T-cell (primary cell): ENCODE measurements at regions not wholly inside any gene's neighbourhood (a gene's known extent, or its start where the extent isn't known, plus 50 kb on each side); places are given as distances from the start of the nearest gene placed in this dataset.
"Not testable (repeated sequence)": the region's sequence is repeated elsewhere in the genome, so short reads cannot be mapped to it uniquely, and the experiment has no call there.

ENCODE experiments used
- ATAC-seq, 4 experiments: fragments of 200-7000 bp in 3 of 4; fragments of 150-1000 bp in 1 of 4; cut with Tn5 transposase; replicated peaks in 1 of 4; 1 replicate in 3 of 4; 2 replicates in 1 of 4; pipeline ENCODE4 v1.10.0; 2021; ENCODE audit warnings: moderate library complexity in 3 of 4, mild to moderate bottlenecking in 2 of 4, moderate number of reproducible peaks in 1 of 4
- CTCF ChIA-PET, 2 donors: fragments of 300-600 bp; sonication (Branson Sonifier 250); formaldehyde crosslinking; loops; one replicate each; lab custom pipeline; 2022; ENCODE audit warnings: antibody characterized with exemption in 2 of 2; lab: Charles Lee
- POLR2A ChIA-PET, 2 donors: fragments of 300-600 bp; sonication (Branson Sonifier 250); formaldehyde crosslinking; loops; one replicate each; lab custom pipeline; 2022; ENCODE audit warnings: antibody characterized with exemption in 2 of 2; lab: Charles Lee
- DNase-seq, 35 experiments: peaks; one replicate each; pipeline versions ENCODE4 v3.0.0 to v3.0.0-alpha.2; 2013 to 2023
- H3K27ac ChIP-seq: one replicate; pipeline ENCODE4 v1.5.1; 2013; ENCODE audit warnings: low read length
- H3K27me3 ChIP-seq, 2 experiments: replicated peaks in 1 of 2; 1 replicate in 1 of 2; 2 replicates in 1 of 2; pipeline versions ENCODE4 v1.6.1 to v1.7.0; 2013; ENCODE audit warnings: low read length in 1 of 2, mixed read lengths in 1 of 2; ENCODE audit not compliant: control insufficient read depth in 2 of 2, insufficient read depth in 2 of 2; ENCODE audit errors: extremely low read depth in 1 of 2
- H3K36me3 ChIP-seq, 2 donors: 1 replicate in 1 of 2; 2 replicates in 1 of 2; pipeline versions ENCODE4 v1.6.1 to v1.7.0; 2013; ENCODE audit warnings: low read length in 1 of 2; ENCODE audit not compliant: control insufficient read depth in 2 of 2, insufficient read depth in 1 of 2; ENCODE audit errors: extremely low read depth in 1 of 2
- H3K4me1 ChIP-seq, 2 experiments: 1 replicate in 1 of 2; 2 replicates in 1 of 2; pipeline versions ENCODE4 v1.6.1 to v1.7.0; 2013; ENCODE audit warnings: low read length in 2 of 2, mixed read lengths in 1 of 2; ENCODE audit not compliant: insufficient read depth in 2 of 2, control insufficient read depth in 1 of 2; ENCODE audit errors: extremely low read depth in 1 of 2
- H3K4me3 ChIP-seq, 2 donors: 1 replicate in 1 of 2; 2 replicates in 1 of 2; pipeline versions ENCODE4 v1.5.1 to v1.7.0; 2013; ENCODE audit warnings: mild to moderate bottlenecking in 2 of 2, low read length in 1 of 2, moderate library complexity in 1 of 2; ENCODE audit not compliant: control insufficient read depth in 1 of 2; ENCODE audit errors: extremely low read depth in 1 of 2
- H3K9me3 ChIP-seq: 2 replicates; pipeline ENCODE4 v1.7.0; 2013
- H3K27ac Mint-ChIP-seq, 2 donors: one replicate each; pipeline ENCODE4 v1.8.0; 2020 to 2021; ENCODE audit warnings: mild to moderate bottlenecking in 2 of 2, mixed read lengths in 2 of 2
- H3K27me3 Mint-ChIP-seq, 2 donors: one replicate each; pipeline ENCODE4 v1.8.0; 2021 to 2022; ENCODE audit warnings: mixed read lengths in 2 of 2
- H3K36me3 Mint-ChIP-seq: one replicate; pipeline ENCODE4 v1.8.0; 2021; ENCODE audit warnings: mixed read lengths
- H3K4me1 Mint-ChIP-seq, 3 donors: one replicate each; pipeline ENCODE4 v1.8.0; 2020 to 2022; ENCODE audit warnings: mixed read lengths in 3 of 3, mild to moderate bottlenecking in 1 of 3
- H3K4me3 Mint-ChIP-seq, 3 donors: one replicate each; pipeline ENCODE4 v1.8.0; 2020 to 2022; ENCODE audit warnings: mild to moderate bottlenecking in 3 of 3, mixed read lengths in 3 of 3, moderate library complexity in 3 of 3
- H3K9me3 Mint-ChIP-seq, 3 donors: one replicate each; pipeline ENCODE4 v1.8.0; 2020 to 2022; ENCODE audit warnings: mixed read lengths in 3 of 3
- WGBS: methylation state at CpG from one replicate; pipeline ENCODE4 v1.1.5; 2013; ENCODE audit warnings: missing lambda C conversion rate; ENCODE audit not compliant: insufficient coverage; 5-methylcytosine and 5-hydroxymethylcytosine counted together

GRCh38 chr2:117613101-117613500, 201.4 kb upstream of the DDX18 start:
- ATAC-seq: no peak
- no peak for DNase-seq
- Histone ChIP-seq H3K4me3 (no peak overlapping the region), H3K4me1 (no peaks in the 10 kb centered on the region), H3K27me3 (peaks cover 0 to 6% of the 10 kb centered on the region in 2 experiments), H3K36me3 (no peaks in the 10 kb centered on the region), H3K9me3 (no peaks in the 10 kb centered on the region), H3K27ac (no peak overlapping the region)
- H3K9me3 Mint-ChIP-seq: peaks cover 0 to 8% (median 0%) of the 10 kb centered on the region in 3 donors
- ChIA-PET POLR2A (no interaction called here), CTCF (no interaction called here)
- no peak overlapping the region for H3K4me3 Mint-ChIP-seq
- 47% methylated on average over 4 of the region's 5 CpGs for WGBS
- no peaks in the 10 kb centered on the region for H3K4me1 Mint-ChIP-seq
- no peak overlapping the region for H3K27ac Mint-ChIP-seq
- H3K36me3 Mint-ChIP-seq: no peaks in the 10 kb centered on the region
- no peaks in the 10 kb centered on the region for H3K27me3 Mint-ChIP-seq

DNA sequence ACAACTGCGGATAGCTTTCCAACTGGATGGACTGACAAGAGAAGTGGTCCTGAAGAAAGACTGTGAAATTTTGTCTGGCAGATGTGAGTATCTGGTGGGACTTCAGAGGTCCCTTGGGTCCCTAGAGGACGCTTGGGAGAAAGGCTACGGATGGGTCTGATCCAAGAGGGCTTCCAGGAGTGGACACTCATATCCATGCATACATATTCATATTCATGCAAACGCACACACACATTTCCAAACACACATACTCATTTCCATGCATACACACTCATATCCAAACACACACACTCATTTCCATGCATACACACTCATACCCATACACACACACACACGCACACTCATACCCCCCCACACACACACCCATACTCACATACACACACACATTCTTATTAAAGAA, 200.2 kb upstream of the DDX18 start:
- Histone ChIP-seq H3K9me3 (no peaks in the 10 kb centered on the region), H3K4me1 (no peaks in the 10 kb centered on the region), H3K4me3 (no peak overlapping the region), H3K36me3 (no peaks in the 10 kb centered on the region), H3K27ac (no peak overlapping the region), H3K27me3 (peaks cover 0 to 1% of the 10 kb centered on the region in 2 experiments)
- H3K27me3 Mint-ChIP-seq: no peaks in the 10 kb centered on the region
- WGBS: 80% methylated on average over 5 of the region's 5 CpGs
- ATAC-seq (no peak), DNase-seq (no peak)
- CTCF ChIA-PET: no interaction called here
- no peak overlapping the region for H3K4me3 Mint-ChIP-seq
- H3K36me3 Mint-ChIP-seq: no peaks in the 10 kb centered on the region
- POLR2A ChIA-PET: no interaction called here
- no peak overlapping the region for H3K27ac Mint-ChIP-seq
- no peaks in the 10 kb centered on the region for H3K4me1 Mint-ChIP-seq
- peaks cover 0 to 8% (median 0%) of the 10 kb centered on the region in 3 donors for H3K9me3 Mint-ChIP-seq

DNA sequence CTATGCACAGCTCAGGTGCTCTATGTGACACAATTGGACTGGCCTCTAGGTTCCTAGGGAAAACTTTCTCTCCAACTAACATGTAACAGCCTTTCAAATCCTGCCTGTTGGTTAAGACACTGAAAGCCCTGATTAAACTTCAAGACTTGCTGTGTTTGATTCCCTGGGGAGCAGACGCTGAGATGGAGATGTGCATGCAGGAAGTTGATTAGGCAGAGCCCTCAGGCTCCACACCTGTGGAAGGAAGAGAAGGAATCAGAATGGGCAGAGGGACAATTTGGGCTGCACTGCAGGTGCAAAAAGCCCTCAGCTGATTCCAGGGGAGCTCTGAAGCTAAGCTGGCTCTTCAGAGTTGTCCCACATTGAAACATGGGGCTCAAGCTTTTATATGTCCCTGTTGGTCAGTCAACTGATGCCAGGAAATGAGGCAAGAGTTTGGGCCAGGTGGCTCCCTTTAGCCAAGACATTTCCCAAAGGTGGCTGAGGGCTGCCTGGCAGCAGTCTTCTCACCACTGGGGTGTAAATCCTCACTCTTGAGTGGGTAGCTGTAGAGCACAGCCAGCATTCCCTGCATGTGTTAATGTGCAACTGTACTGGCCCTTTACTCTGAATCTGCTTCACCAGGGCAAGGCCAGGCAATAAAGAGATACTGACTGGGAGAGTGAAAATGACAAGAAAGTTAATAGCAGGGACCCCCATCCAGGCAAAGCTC, 199.5 kb upstream of the DDX18 start:
- Histone ChIP-seq H3K27ac (no peak overlapping the region), H3K4me3 (no peak overlapping the region), H3K36me3 (no peaks in the 10 kb centered on the region), H3K27me3 (no peaks in the 10 kb centered on the region), H3K4me1 (no peaks in the 10 kb centered on the region), H3K9me3 (no peaks in the 10 kb centered on the region)
- Mint-ChIP-seq H3K27ac (no peak overlapping the region), H3K36me3 (no peaks in the 10 kb centered on the region), H3K4me1 (no peaks in the 10 kb centered on the region), H3K27me3 (no peaks in the 10 kb centered on the region), H3K9me3 (peaks cover 0 to 8% (median 0%) of the 10 kb centered on the region in 3 donors), H3K4me3 (no peak overlapping the region)
- DNase-seq: no peak
- ChIA-PET CTCF (no interaction called here), POLR2A (no interaction called here)
- 77% methylated on average over 1 of the region's 1 CpG for WGBS
- no peak for ATAC-seq

GRCh38 chr2:117618607-117619006, 195.9 kb upstream of the DDX18 start:
- H3K4me1 ChIP-seq: no peaks in the 10 kb centered on the region
- H3K9me3 ChIP-seq: no peaks in the 10 kb centered on the region
- WGBS: no CpG with 5 or more reads among the region's 2 CpGs
- ChIA-PET CTCF (no interaction called here), POLR2A (no interaction called here)
- ATAC-seq (no peak), DNase-seq (no peak)
- no peak overlapping the region for H3K27ac ChIP-seq
- no peak overlapping the region for H3K4me3 ChIP-seq
- H3K36me3 Mint-ChIP-seq: no peaks in the 10 kb centered on the region
- no peak overlapping the region for H3K27ac Mint-ChIP-seq
- no peaks in the 10 kb centered on the region for H3K36me3 ChIP-seq
- H3K4me3 Mint-ChIP-seq: no peak overlapping the region
- no peaks in the 10 kb centered on the region for H3K27me3 Mint-ChIP-seq
- no peaks in the 10 kb centered on the region for H3K27me3 ChIP-seq
- H3K9me3 Mint-ChIP-seq: peaks cover 0 to 14% (median 2%) of the 10 kb centered on the region in 3 donors
- H3K4me1 Mint-ChIP-seq: no peaks in the 10 kb centered on the region

- no peaks in the 10 kb centered on the region for H3K27me3 Mint-ChIP-seq
- no peak overlapping the region for H3K27ac ChIP-seq
- H3K36me3 Mint-ChIP-seq: no peaks in the 10 kb centered on the region
- ATAC-seq: no peak
- H3K4me3 ChIP-seq: no peak overlapping the region
- DNase-seq: no peak
- peaks cover 0 to 12% (median 2%) of the 10 kb centered on the region in 3 donors for H3K9me3 Mint-ChIP-seq
- H3K36me3 ChIP-seq: no peaks in the 10 kb centered on the region
- no peaks in the 10 kb centered on the region for H3K4me1 Mint-ChIP-seq
- POLR2A ChIA-PET: no interaction called here
- H3K27me3 ChIP-seq: no peaks in the 10 kb centered on the region
- CTCF ChIA-PET: no interaction called here
- H3K4me3 Mint-ChIP-seq: no peak overlapping the region
- no peak overlapping the region for H3K27ac Mint-ChIP-seq
- H3K4me1 ChIP-seq: no peaks in the 10 kb centered on the region
- H3K9me3 ChIP-seq: no peaks in the 10 kb centered on the region
Observed at GRCh38 chr2:117621326-117621725, 193.2 kb upstream of the DDX18 start.

GRCh38 chr2:117623175-117623574, 191.3 kb upstream of the DDX18 start:
- H3K4me1 ChIP-seq, ATAC-seq, H3K27me3 Mint-ChIP-seq, H3K27ac ChIP-seq, H3K4me1 Mint-ChIP-seq, H3K36me3 ChIP-seq, H3K27me3 ChIP-seq, H3K4me3 ChIP-seq, H3K9me3 Mint-ChIP-seq, POLR2A ChIA-PET, H3K4me3 Mint-ChIP-seq, H3K9me3 ChIP-seq, CTCF ChIA-PET, H3K27ac Mint-ChIP-seq, DNase-seq, H3K36me3 Mint-ChIP-seq: not testable (repeated sequence)
- 96% methylated on average over 10 of the region's 17 CpGs for WGBS
